OCI-LY1 (cell line): ENCODE measurements at regions not wholly inside any gene's neighbourhood (a gene's known extent, or its start where the extent isn't known, plus 50 kb on each side); places are given as distances from the start of the nearest gene placed in this dataset.

Experiments
- EZH2 ChIP-seq: fragments of 200-600 bp; sonication (generic), shearing (Covaris generic); IDR thresholded peaks from 2 replicates; pipeline ENCODE4 v1.8.0; 2017; ENCODE audit warnings: borderline replicate concordance, mixed run types, mild to moderate bottlenecking, antibody characterized with exemption, low read length, moderate library complexity, mixed read lengths
- TF ChIP-seq, protein P1 (sequence below): fragments of 200-600 bp; sonication (generic), shearing (Covaris generic); IDR thresholded peaks from 2 replicates; pipeline ENCODE4 v1.5.1; 2017; ENCODE audit warnings: mild to moderate bottlenecking, antibody characterized with exemption, low read length, moderate library complexity, mixed read lengths

DNA sequence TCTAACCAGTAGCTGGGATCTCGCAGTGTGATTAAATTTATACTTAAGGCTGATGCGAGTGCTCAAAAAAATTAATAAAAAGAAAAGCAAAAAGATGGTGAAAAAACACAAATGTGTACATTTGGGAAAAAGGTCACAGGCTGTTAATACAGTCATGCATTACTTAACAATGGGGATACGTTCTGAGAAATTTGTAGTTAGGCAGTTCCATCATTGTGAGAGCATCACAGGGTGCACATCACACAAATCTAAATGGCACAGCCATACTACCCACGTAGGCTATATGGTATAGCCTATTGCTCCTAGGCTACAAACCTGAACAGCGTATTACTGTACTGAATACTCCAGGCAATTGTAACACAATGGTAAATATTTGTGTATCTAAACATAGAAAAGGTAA lies 142.4 kb upstream of the MYOCD start:
- TF ChIP-seq, protein P1, sequence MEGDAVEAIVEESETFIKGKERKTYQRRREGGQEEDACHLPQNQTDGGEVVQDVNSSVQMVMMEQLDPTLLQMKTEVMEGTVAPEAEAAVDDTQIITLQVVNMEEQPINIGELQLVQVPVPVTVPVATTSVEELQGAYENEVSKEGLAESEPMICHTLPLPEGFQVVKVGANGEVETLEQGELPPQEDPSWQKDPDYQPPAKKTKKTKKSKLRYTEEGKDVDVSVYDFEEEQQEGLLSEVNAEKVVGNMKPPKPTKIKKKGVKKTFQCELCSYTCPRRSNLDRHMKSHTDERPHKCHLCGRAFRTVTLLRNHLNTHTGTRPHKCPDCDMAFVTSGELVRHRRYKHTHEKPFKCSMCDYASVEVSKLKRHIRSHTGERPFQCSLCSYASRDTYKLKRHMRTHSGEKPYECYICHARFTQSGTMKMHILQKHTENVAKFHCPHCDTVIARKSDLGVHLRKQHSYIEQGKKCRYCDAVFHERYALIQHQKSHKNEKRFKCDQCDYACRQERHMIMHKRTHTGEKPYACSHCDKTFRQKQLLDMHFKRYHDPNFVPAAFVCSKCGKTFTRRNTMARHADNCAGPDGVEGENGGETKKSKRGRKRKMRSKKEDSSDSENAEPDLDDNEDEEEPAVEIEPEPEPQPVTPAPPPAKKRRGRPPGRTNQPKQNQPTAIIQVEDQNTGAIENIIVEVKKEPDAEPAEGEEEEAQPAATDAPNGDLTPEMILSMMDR: no peak
- no peak for TF ChIP-seq EZH2
